ENCODE measurements at regions not wholly inside any gene's neighbourhood (a gene's known extent, or its start where the extent isn't known, plus 50 kb on each side); places are given as distances from the start of the nearest gene placed in this dataset.

DNA sequence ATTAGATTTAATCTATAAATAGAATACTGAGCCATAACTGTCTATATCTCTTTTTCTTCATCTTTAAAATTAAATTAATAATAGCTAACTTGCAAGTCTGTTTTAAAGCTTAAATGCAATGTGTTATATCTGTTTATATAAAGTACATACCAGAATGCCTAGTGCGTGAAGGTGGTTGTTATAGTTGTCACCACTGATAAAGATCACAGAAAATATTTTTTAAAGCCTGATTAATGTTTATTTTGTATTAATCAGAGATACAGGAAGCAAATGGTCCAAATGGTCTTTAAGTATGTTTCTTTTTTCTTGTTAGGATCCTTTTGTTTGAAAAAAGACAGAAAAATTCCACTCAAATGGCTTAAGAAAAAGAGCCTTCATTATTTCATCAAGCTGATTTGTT is 560.6 kb downstream of the CPS1 start (continued):
- TF ChIP-seq POLR2AphosphoS5 (IDR thresholded peaks at IDR 0.05; ENCODE audit: low read depth, low read length): no peak
- no peak for TF ChIP-seq BACH1 (IDR thresholded peaks at IDR 0.05; ENCODE audit: low read length)
- TF ChIP-seq TAF1 (IDR thresholded peaks at IDR 0.05; ENCODE audit: low read depth, low read length): no peak
- TF ChIP-seq HDAC6 (IDR thresholded peaks at IDR 0.05; ENCODE audit: low read depth, low read length): no peak
- TF ChIP-seq YY1 (IDR thresholded peaks at IDR 0.05; ENCODE audit: low read depth, low read length): no peak
- TF ChIP-seq SP1 (IDR thresholded peaks at IDR 0.05; ENCODE audit: low read depth, low read length): no peak
- TF ChIP-seq FOSL1 (IDR thresholded peaks at IDR 0.05; ENCODE audit: insufficient read depth, low read depth, low read length): no peak
